Activated naive CD8-positive, alpha-beta T cell treated with anti-CD3 and anti-CD28 coated beads for 36 hours (primary cell): ENCODE measurements at regions not wholly inside any gene's neighbourhood (a gene's known extent, or its start where the extent isn't known, plus 50 kb on each side); places are given as distances from the start of the nearest gene placed in this dataset.

Source experiments
- DNase-seq: peaks from one replicate; pipeline ENCODE4 v3.0.0; 2021
- H3K27ac Mint-ChIP-seq: one replicate; pipeline ENCODE4 v1.8.0; 2022; ENCODE audit warnings: mild to moderate bottlenecking, moderate library complexity, mixed read lengths
- H3K27me3 Mint-ChIP-seq: one replicate; pipeline ENCODE4 v1.8.0; 2022; ENCODE audit warnings: mild to moderate bottlenecking, mixed read lengths
- H3K36me3 Mint-ChIP-seq: one replicate; pipeline ENCODE4 v1.8.0; 2021; ENCODE audit warnings: mild to moderate bottlenecking, mixed read lengths
- H3K4me1 Mint-ChIP-seq: one replicate; pipeline ENCODE4 v1.8.0; 2021; ENCODE audit warnings: mixed read lengths
- H3K4me3 Mint-ChIP-seq: one replicate; pipeline ENCODE4 v1.8.0; 2022; ENCODE audit warnings: mild to moderate bottlenecking, moderate library complexity, mixed read lengths
- H3K9me3 Mint-ChIP-seq: one replicate; pipeline ENCODE4 v1.8.0; 2022; ENCODE audit warnings: mixed read lengths

- H3K27ac Mint-ChIP-seq, result no peak overlapping the region
- no peaks in the 10 kb centered on the region for H3K4me1 Mint-ChIP-seq
- H3K27me3 Mint-ChIP-seq, result no peaks in the 10 kb centered on the region
- DNase-seq, result no peak
- peaks cover 16% of the 10 kb centered on the region for H3K9me3 Mint-ChIP-seq
- H3K4me3 Mint-ChIP-seq, result no peak overlapping the region
- peaks cover 7% of the 10 kb centered on the region for H3K36me3 Mint-ChIP-seq
Measured at GRCh38 chr4:152148057-152148456, 387.2 kb upstream of the GATB start.

- no peak for DNase-seq
- H3K27ac Mint-ChIP-seq, result no peak overlapping the region
- H3K9me3 Mint-ChIP-seq, result peaks cover 16% of the 10 kb centered on the region
- peaks cover 7% of the 10 kb centered on the region for H3K36me3 Mint-ChIP-seq
- H3K4me3 Mint-ChIP-seq, result no peak overlapping the region
- H3K27me3 Mint-ChIP-seq, result no peaks in the 10 kb centered on the region
- H3K4me1 Mint-ChIP-seq, result no peaks in the 10 kb centered on the region
Measured at GRCh38 chr4:152146244-152146643, 385.4 kb upstream of the GATB start.

GRCh38 chr4:152143806-152144205, 383.0 kb upstream of the GATB start:
- no peak for DNase-seq
- Mint-ChIP-seq H3K4me1 (peaks cover under 1% of the 10 kb centered on the region), H3K27me3 (no peaks in the 10 kb centered on the region), H3K36me3 (peaks cover 7% of the 10 kb centered on the region), H3K4me3 (no peak overlapping the region), H3K9me3 (peaks cover 16% of the 10 kb centered on the region), H3K27ac (no peak overlapping the region)

- H3K27me3 Mint-ChIP-seq, result no peaks in the 10 kb centered on the region
- no peak overlapping the region for H3K27ac Mint-ChIP-seq
- no peaks in the 10 kb centered on the region for H3K9me3 Mint-ChIP-seq
- H3K4me3 Mint-ChIP-seq, result no peak overlapping the region
- H3K4me1 Mint-ChIP-seq, result peaks cover 8% of the 10 kb centered on the region
- H3K36me3 Mint-ChIP-seq, result no peaks in the 10 kb centered on the region
- no peak for DNase-seq
Measured at GRCh38 chr4:152138451-152138850, 377.6 kb upstream of the GATB start.

- peaks cover under 1% of the 10 kb centered on the region for H3K4me1 Mint-ChIP-seq
- DNase-seq, result no peak
- H3K36me3 Mint-ChIP-seq, result peaks cover 4% of the 10 kb centered on the region
- H3K4me3 Mint-ChIP-seq, result no peak overlapping the region
- peaks cover 5% of the 10 kb centered on the region for H3K9me3 Mint-ChIP-seq
- no peaks in the 10 kb centered on the region for H3K27me3 Mint-ChIP-seq
- no peak overlapping the region for H3K27ac Mint-ChIP-seq
Measured at GRCh38 chr4:152132776-152133175, 372.0 kb upstream of the GATB start.

- peaks cover 11% of the 10 kb centered on the region for H3K36me3 Mint-ChIP-seq
Measured at GRCh38 chr4:152128356-152128755, 367.5 kb upstream of the GATB start.

GRCh38 chr4:152126238-152126637, 365.4 kb upstream of the GATB start:
- Mint-ChIP-seq H3K27me3 (no peaks in the 10 kb centered on the region), H3K4me3 (no peak overlapping the region), H3K27ac (no peak overlapping the region), H3K36me3 (peaks cover 14% of the 10 kb centered on the region), H3K9me3 (peaks cover 33% of the 10 kb centered on the region), H3K4me1 (peaks cover 3% of the 10 kb centered on the region)
- DNase-seq, result no peak

More at GRCh38 chr4:152128356-152128755, 367.5 kb upstream of the GATB start:
- DNase-seq, result no peak
- Mint-ChIP-seq H3K4me1 (peaks cover 3% of the 10 kb centered on the region), H3K9me3 (peaks cover 25% of the 10 kb centered on the region), H3K27ac (no peak overlapping the region), H3K27me3 (no peaks in the 10 kb centered on the region), H3K4me3 (no peak overlapping the region)

- peaks cover 9% of the 10 kb centered on the region for H3K36me3 Mint-ChIP-seq
- H3K27ac Mint-ChIP-seq, result no peak overlapping the region
- H3K4me3 Mint-ChIP-seq, result no peak overlapping the region
- H3K27me3 Mint-ChIP-seq, result no peaks in the 10 kb centered on the region
- H3K4me1 Mint-ChIP-seq, result peaks cover 36% of the 10 kb centered on the region
- DNase-seq, result no peak
- H3K9me3 Mint-ChIP-seq, result peaks cover 21% of the 10 kb centered on the region
Measured at GRCh38 chr4:152118819-152119553, 358.2 kb upstream of the GATB start.

GRCh38 chr4:152117933-152118507, 357.2 kb upstream of the GATB start:
- Mint-ChIP-seq H3K27me3 (no peaks in the 10 kb centered on the region), H3K36me3 (peaks cover 8% of the 10 kb centered on the region), H3K9me3 (peaks cover 17% of the 10 kb centered on the region), H3K27ac (no peak overlapping the region), H3K4me3 (no peak overlapping the region), H3K4me1 (peaks cover 38% of the 10 kb centered on the region)
- DNase-seq, result no peak

- Mint-ChIP-seq H3K4me1 (peaks cover 43% of the 10 kb centered on the region), H3K27me3 (no peaks in the 10 kb centered on the region), H3K4me3 (no peak overlapping the region), H3K9me3 (peaks cover 15% of the 10 kb centered on the region), H3K36me3 (peaks cover 7% of the 10 kb centered on the region), H3K27ac (no peak overlapping the region)
- no peak for DNase-seq
Measured at GRCh38 chr4:152117520-152117919, 356.7 kb upstream of the GATB start.

GRCh38 chr4:152117054-152117453, 356.2 kb upstream of the GATB start:
- Mint-ChIP-seq H3K4me1 (peaks cover 46% of the 10 kb centered on the region), H3K4me3 (no peak overlapping the region), H3K27ac (no peak overlapping the region), H3K36me3 (peaks cover 7% of the 10 kb centered on the region), H3K27me3 (no peaks in the 10 kb centered on the region), H3K9me3 (peaks cover 12% of the 10 kb centered on the region)
- DNase-seq, result no peak

- Mint-ChIP-seq H3K4me1 (peaks cover 48% of the 10 kb centered on the region), H3K36me3 (peaks cover 7% of the 10 kb centered on the region), H3K9me3 (peaks cover 9% of the 10 kb centered on the region), H3K4me3 (peak overlapping the region; percentile 40), H3K27ac (peak overlapping the region; percentile 86), H3K27me3 (no peaks in the 10 kb centered on the region)
- DNase-seq, result peak; percentile 38
Measured at GRCh38 chr4:152115794-152116193, 355.0 kb upstream of the GATB start.

- Mint-ChIP-seq H3K27me3 (no peaks in the 10 kb centered on the region), H3K9me3 (peaks cover 9% of the 10 kb centered on the region), H3K27ac (peak overlapping the region; percentile 86), H3K4me1 (peaks cover 54% of the 10 kb centered on the region), H3K4me3 (no peak overlapping the region), H3K36me3 (peaks cover 7% of the 10 kb centered on the region)
- no peak for DNase-seq
Measured at GRCh38 chr4:152115118-152115517, 354.3 kb upstream of the GATB start.

GRCh38 chr4:152114562-152114961, 353.8 kb upstream of the GATB start:
- H3K27ac Mint-ChIP-seq, result peak overlapping the region; percentile 86
- DNase-seq, result no peak
- H3K4me1 Mint-ChIP-seq, result peaks cover 60% of the 10 kb centered on the region
- peaks cover 7% of the 10 kb centered on the region for H3K36me3 Mint-ChIP-seq
- no peaks in the 10 kb centered on the region for H3K27me3 Mint-ChIP-seq
- H3K4me3 Mint-ChIP-seq, result no peak overlapping the region
- peaks cover 9% of the 10 kb centered on the region for H3K9me3 Mint-ChIP-seq

- H3K27me3 Mint-ChIP-seq, result no peaks in the 10 kb centered on the region
- peaks cover 69% of the 10 kb centered on the region for H3K4me1 Mint-ChIP-seq
- DNase-seq, result no peak
- H3K4me3 Mint-ChIP-seq, result no peak overlapping the region
- H3K36me3 Mint-ChIP-seq, result peaks cover 7% of the 10 kb centered on the region
- peaks cover 9% of the 10 kb centered on the region for H3K9me3 Mint-ChIP-seq
- peak overlapping the region; percentile 46 for H3K27ac Mint-ChIP-seq
Measured at GRCh38 chr4:152112887-152113286, 352.1 kb upstream of the GATB start.

GRCh38 chr4:152112190-152112589, 351.4 kb upstream of the GATB start:
- no peak for DNase-seq
- Mint-ChIP-seq H3K36me3 (peaks cover 7% of the 10 kb centered on the region), H3K9me3 (peaks cover 9% of the 10 kb centered on the region), H3K27ac (no peak overlapping the region), H3K4me1 (peaks cover 69% of the 10 kb centered on the region), H3K27me3 (no peaks in the 10 kb centered on the region), H3K4me3 (no peak overlapping the region)
